GM12878 (cell line): ENCODE measurements at regions not wholly inside any gene's neighbourhood (a gene's known extent, or its start where the extent isn't known, plus 50 kb on each side); places are given as distances from the start of the nearest gene placed in this dataset.

Experiments
- EP300 ChIP-seq, 2 experiments: fragments of 150-350 bp in 1 of 2; IDR thresholded peaks; 2 replicates each; pipeline ENCODE4 v1.6.1; 2011 to 2012; ENCODE audit warnings: low read depth in 2 of 2, low read length in 2 of 2, borderline replicate concordance in 1 of 2, improper control_type of control experiment in 1 of 2, inconsistent platforms in 1 of 2; ENCODE audit not compliant: control insufficient read depth in 1 of 2
- EZH2 ChIP-seq: IDR thresholded peaks from 2 replicates; pipeline ENCODE4 v1.6.1; 2012; ENCODE audit warnings: low read depth, mild to moderate bottlenecking, control low read depth, inconsistent platforms, low read length, borderline replicate concordance; ENCODE audit not compliant: control insufficient read depth
- GABPA ChIP-seq: IDR thresholded peaks from 2 replicates; pipeline ENCODE4 v1.6.1; 2014; ENCODE audit warnings: antibody characterized with exemption, low read depth, mild to moderate bottlenecking, inconsistent platforms
- GATAD2B ChIP-seq: fragments of 450-650 bp; conservative IDR thresholded peaks from 2 replicates; pipeline ENCODE4 v1.6.1; 2017; ENCODE audit warnings: low read depth, mild to moderate bottlenecking, moderate library complexity
- HDAC2 ChIP-seq: fragments of 200-600 bp; sonication (generic); IDR thresholded peaks from 2 replicates; pipeline ENCODE4 v1.6.1; 2017
- IKZF1 ChIP-seq: fragments of 450-650 bp; conservative IDR thresholded peaks from 2 replicates; pipeline ENCODE4 v1.6.1; 2017; ENCODE audit warnings: antibody characterized with exemption, mild to moderate bottlenecking
- KDM1A ChIP-seq: fragments of 200-600 bp; sonication (generic); IDR thresholded peaks from 2 replicates; pipeline ENCODE4 v1.6.1; 2016; ENCODE audit warnings: borderline replicate concordance
- MEF2B ChIP-seq: fragments of 450-650 bp; IDR thresholded peaks from 2 replicates; pipeline ENCODE4 v1.6.1; 2018; ENCODE audit warnings: mild to moderate bottlenecking, moderate library complexity; ENCODE audit not compliant: partially characterized antibody, poor library complexity, severe bottlenecking
- MTA2 ChIP-seq: fragments of 450-650 bp; IDR thresholded peaks from 2 replicates; pipeline ENCODE4 v1.6.1; 2016; ENCODE audit warnings: low read depth, mild to moderate bottlenecking, moderate library complexity
- MYC ChIP-seq: IDR thresholded peaks from 2 replicates; pipeline ENCODE4 v1.6.1; 2011; ENCODE audit warnings: mild to moderate bottlenecking, low read length, moderate library complexity, inconsistent platforms; ENCODE audit not compliant: insufficient read depth, insufficient replicate concordance, insufficient read length, severe bottlenecking
- NFXL1 ChIP-seq: fragments of 450-650 bp; IDR thresholded peaks from 2 replicates; pipeline ENCODE4 v1.6.1; 2017; ENCODE audit warnings: antibody characterized with exemption, mild to moderate bottlenecking, borderline replicate concordance
- NR2C2 ChIP-seq: IDR thresholded peaks from 2 replicates; pipeline ENCODE4 v1.6.1; 2011; ENCODE audit warnings: borderline replicate concordance, low read depth; ENCODE audit not compliant: control insufficient read depth, insufficient read length
- PAX5 ChIP-seq: IDR thresholded peaks from 2 replicates; pipeline ENCODE4 v1.6.1; 2011; ENCODE audit warnings: low read depth, low read length, borderline replicate concordance
- RELA ChIP-seq: fragments of 450-650 bp; IDR thresholded peaks from 2 replicates; pipeline ENCODE4 v1.8.0; 2014; ENCODE audit warnings: borderline replicate concordance; ENCODE audit not compliant: partially characterized antibody
- RUNX3 ChIP-seq: IDR thresholded peaks from 2 replicates; pipeline ENCODE4 v1.6.1; 2012; ENCODE audit warnings: low read length, inconsistent platforms
- SMAD1 ChIP-seq: fragments of 450-650 bp; IDR thresholded peaks from 2 replicates; pipeline ENCODE4 v1.6.1; 2018; ENCODE audit warnings: mild to moderate bottlenecking, low read depth; ENCODE audit not compliant: partially characterized antibody
- ZNF24 ChIP-seq: fragments of 450-650 bp; IDR thresholded peaks from 2 replicates; pipeline ENCODE4 v1.6.1; 2017; ENCODE audit warnings: antibody characterized with exemption, mild to moderate bottlenecking
- ZNF622 ChIP-seq: fragments of 450-650 bp; IDR thresholded peaks from 2 replicates; pipeline ENCODE4 v1.6.1; 2017; ENCODE audit warnings: mild to moderate bottlenecking, inconsistent platforms
- TF ChIP-seq, protein P1 (sequence below): fragments of 450-650 bp; formaldehyde crosslinking; IDR thresholded peaks from 2 replicates; pipeline ENCODE4 v1.4.0; 2022; ENCODE audit warnings: mild to moderate bottlenecking, moderate library complexity
- TF ChIP-seq, protein P2 (sequence below): IDR thresholded peaks from 2 replicates; pipeline ENCODE4 v1.6.1; 2012; ENCODE audit warnings: low read depth, low read length, improper control_type of control experiment
- TF ChIP-seq, protein P3 (sequence below), 3 experiments: IDR thresholded peaks in 2 of 3; conservative IDR thresholded peaks in 1 of 3; 2 replicates each; pipeline ENCODE4 v1.5.1; 2011; ENCODE audit warnings: low read depth in 3 of 3, low read length in 3 of 3, mild to moderate bottlenecking in 3 of 3, control low read depth in 2 of 3, moderate library complexity in 2 of 3, inconsistent platforms in 1 of 3, mixed read lengths in 1 of 3; ENCODE audit not compliant: control insufficient read depth in 2 of 3, insufficient read depth in 1 of 3; ENCODE audit errors: extremely low read depth in 1 of 3
- TF ChIP-seq, protein P4 (sequence below): fragments of 450-650 bp; IDR thresholded peaks from 2 replicates; pipeline ENCODE4 v1.6.1; 2018; ENCODE audit warnings: borderline replicate concordance, mild to moderate bottlenecking; ENCODE audit not compliant: partially characterized antibody

DNA sequence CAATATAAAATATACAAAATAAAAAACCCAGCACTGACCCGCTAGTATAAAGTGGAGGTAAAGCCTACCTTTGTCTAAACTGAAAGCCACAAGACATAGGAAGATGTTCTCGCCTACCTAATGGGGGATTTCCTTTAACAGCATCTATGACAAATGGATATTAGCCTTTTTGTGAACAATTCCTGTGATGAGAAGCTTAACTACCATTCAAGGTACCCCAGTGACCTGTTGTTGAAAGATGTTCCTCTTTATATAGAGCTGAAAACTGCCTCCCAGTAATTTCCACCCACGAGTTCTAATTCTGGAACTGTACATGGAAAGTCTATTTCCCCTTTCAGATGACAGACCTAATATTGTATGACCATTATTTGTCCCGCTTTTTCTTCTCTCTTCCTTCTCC, 109.8 kb upstream of the RASGRP1 start (continued):
- TF ChIP-seq, protein P1, sequence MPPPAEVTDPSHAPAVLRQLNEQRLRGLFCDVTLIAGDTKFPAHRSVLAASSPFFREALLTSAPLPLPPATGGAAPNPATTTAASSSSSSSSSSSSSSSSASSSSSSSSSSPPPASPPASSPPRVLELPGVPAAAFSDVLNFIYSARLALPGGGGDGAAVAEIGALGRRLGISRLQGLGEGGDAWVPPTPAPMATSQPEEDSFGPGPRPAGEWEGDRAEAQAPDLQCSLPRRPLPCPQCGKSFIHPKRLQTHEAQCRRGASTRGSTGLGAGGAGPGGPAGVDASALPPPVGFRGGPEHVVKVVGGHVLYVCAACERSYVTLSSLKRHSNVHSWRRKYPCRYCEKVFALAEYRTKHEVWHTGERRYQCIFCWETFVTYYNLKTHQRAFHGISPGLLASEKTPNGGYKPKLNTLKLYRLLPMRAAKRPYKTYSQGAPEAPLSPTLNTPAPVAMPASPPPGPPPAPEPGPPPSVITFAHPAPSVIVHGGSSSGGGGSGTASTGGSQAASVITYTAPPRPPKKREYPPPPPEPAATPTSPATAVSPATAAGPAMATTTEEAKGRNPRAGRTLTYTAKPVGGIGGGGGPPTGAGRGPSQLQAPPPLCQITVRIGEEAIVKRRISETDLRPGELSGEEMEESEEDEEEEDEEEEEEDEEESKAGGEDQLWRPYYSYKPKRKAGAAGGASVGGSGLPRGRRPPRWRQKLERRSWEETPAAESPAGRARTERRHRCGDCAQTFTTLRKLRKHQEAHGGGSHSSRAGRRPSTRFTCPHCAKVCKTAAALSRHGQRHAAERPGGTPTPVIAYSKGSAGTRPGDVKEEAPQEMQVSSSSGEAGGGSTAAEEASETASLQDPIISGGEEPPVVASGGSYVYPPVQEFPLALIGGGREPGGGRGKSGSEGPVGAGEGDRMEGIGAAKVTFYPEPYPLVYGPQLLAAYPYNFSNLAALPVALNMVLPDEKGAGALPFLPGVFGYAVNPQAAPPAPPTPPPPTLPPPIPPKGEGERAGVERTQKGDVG (CRISPR knock-in tag), result no peak
- no peak for TF ChIP-seq ZNF24
- TF ChIP-seq ZNF622, result no peak
- TF ChIP-seq RELA, result peak; percentile 52
- TF ChIP-seq, protein P2, sequence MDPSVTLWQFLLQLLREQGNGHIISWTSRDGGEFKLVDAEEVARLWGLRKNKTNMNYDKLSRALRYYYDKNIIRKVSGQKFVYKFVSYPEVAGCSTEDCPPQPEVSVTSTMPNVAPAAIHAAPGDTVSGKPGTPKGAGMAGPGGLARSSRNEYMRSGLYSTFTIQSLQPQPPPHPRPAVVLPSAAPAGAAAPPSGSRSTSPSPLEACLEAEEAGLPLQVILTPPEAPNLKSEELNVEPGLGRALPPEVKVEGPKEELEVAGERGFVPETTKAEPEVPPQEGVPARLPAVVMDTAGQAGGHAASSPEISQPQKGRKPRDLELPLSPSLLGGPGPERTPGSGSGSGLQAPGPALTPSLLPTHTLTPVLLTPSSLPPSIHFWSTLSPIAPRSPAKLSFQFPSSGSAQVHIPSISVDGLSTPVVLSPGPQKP, result no peak
- TF ChIP-seq KDM1A, result no peak
- no peak for TF ChIP-seq NR2C2
- TF ChIP-seq PAX5, result no peak
- peak; percentile 41; the same call in 1 of the 2 replicates for TF ChIP-seq GATAD2B
- peak; percentile 76 for TF ChIP-seq IKZF1
- TF ChIP-seq SMAD1, result no peak
- peak; percentile 10 for TF ChIP-seq MEF2B
- peak; percentile 50; the same call in 1 of the 2 replicates for TF ChIP-seq MTA2
- no peak for TF ChIP-seq EZH2
- TF ChIP-seq, protein P3, sequence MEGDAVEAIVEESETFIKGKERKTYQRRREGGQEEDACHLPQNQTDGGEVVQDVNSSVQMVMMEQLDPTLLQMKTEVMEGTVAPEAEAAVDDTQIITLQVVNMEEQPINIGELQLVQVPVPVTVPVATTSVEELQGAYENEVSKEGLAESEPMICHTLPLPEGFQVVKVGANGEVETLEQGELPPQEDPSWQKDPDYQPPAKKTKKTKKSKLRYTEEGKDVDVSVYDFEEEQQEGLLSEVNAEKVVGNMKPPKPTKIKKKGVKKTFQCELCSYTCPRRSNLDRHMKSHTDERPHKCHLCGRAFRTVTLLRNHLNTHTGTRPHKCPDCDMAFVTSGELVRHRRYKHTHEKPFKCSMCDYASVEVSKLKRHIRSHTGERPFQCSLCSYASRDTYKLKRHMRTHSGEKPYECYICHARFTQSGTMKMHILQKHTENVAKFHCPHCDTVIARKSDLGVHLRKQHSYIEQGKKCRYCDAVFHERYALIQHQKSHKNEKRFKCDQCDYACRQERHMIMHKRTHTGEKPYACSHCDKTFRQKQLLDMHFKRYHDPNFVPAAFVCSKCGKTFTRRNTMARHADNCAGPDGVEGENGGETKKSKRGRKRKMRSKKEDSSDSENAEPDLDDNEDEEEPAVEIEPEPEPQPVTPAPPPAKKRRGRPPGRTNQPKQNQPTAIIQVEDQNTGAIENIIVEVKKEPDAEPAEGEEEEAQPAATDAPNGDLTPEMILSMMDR (IDR thresholded peaks at IDR 0.05 in 2 of 3, conservative IDR thresholded peaks at IDR 0.05 in 1 of 3; ENCODE audit: control insufficient read depth in 2 of 3, extremely low read depth in 1 of 3, insufficient read depth in 1 of 3, low read depth in 3 of 3, low read length in 3 of 3), result no peak
- TF ChIP-seq EP300 (IDR thresholded peaks at IDR 0.05; ENCODE audit: borderline replicate concordance in 1 of 2, control insufficient read depth in 1 of 2, low read depth in 2 of 2, low read length in 2 of 2), result peak in 1 of 2 experiments; percentile 23; a peak in 1 of 4 replicates
- TF ChIP-seq, protein P4, sequence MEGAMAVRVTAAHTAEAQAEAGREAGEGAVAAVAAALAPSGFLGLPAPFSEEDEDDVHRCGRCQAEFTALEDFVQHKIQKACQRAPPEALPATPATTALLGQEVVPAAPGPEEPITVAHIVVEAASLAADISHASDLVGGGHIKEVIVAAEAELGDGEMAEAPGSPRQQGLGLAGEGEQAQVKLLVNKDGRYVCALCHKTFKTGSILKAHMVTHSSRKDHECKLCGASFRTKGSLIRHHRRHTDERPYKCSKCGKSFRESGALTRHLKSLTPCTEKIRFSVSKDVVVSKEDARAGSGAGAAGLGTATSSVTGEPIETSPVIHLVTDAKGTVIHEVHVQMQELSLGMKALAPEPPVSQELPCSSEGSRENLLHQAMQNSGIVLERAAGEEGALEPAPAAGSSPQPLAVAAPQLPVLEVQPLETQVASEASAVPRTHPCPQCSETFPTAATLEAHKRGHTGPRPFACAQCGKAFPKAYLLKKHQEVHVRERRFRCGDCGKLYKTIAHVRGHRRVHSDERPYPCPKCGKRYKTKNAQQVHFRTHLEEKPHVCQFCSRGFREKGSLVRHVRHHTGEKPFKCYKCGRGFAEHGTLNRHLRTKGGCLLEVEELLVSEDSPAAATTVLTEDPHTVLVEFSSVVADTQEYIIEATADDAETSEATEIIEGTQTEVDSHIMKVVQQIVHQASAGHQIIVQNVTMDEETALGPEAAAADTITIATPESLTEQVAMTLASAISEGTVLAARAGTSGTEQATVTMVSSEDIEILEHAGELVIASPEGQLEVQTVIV, result no peak
- no peak for TF ChIP-seq NFXL1
- no peak for TF ChIP-seq MYC
- peak; percentile 53; the same call in 1 of the 2 replicates for TF ChIP-seq RUNX3
- TF ChIP-seq HDAC2, result no peak
- TF ChIP-seq GABPA, result no peak
